ENCODE measurements at regions not wholly inside any gene's neighbourhood (a gene's known extent, or its start where the extent isn't known, plus 50 kb on each side); places are given as distances from the start of the nearest gene placed in this dataset.
A peak's percentile ranks its signal among the peaks of the same experiment; 100 is the strongest.
"Not testable (repeated sequence)": the region's sequence is repeated elsewhere in the genome, so short reads cannot be mapped to it uniquely, and the experiment has no call there.

GRCh38 chr3:112765531-112765930 is 81.1 kb downstream of the CD200R1L start:
- DNase-seq (ENCODE audit: low read depth in 2 of 2), result no peak

- no peak for DNase-seq (ENCODE audit: low read depth in 2 of 2)
These were observed 83.4 kb downstream of the CD200R1L start for GRCh38 chr3:112763258-112763657.

GRCh38 chr3:112761062-112761638 is 85.5 kb downstream of the CD200R1L start:
- DNase-seq (ENCODE audit: low read depth in 2 of 2), result peak in 1 of 2 donors; percentile 23

GRCh38 chr3:112759681-112760080 is 87.0 kb downstream of the CD200R1L start:
- no peak for DNase-seq (ENCODE audit: low read depth in 2 of 2)

- no peak for DNase-seq (ENCODE audit: low read depth in 2 of 2)
These were observed 87.5 kb downstream of the CD200R1L start for GRCh38 chr3:112759210-112759609.

GRCh38 chr3:112757197-112757596 is 89.5 kb downstream of the CD200R1L start:
- no peak for DNase-seq (ENCODE audit: low read depth in 2 of 2)

- DNase-seq (ENCODE audit: low read depth in 2 of 2), result no peak
These were observed 90.6 kb downstream of the CD200R1L start for GRCh38 chr3:112755845-112756613.

- DNase-seq (ENCODE audit: low read depth in 2 of 2), result not testable (repeated sequence)
These were observed 91.6 kb downstream of the CD200R1L start for GRCh38 chr3:112755046-112755445.

- DNase-seq (ENCODE audit: low read depth in 2 of 2), result no peak
These were observed 94.8 kb downstream of the CD200R1L start for GRCh38 chr3:112751564-112752512.

GRCh38 chr3:112751061-112751460 is 95.6 kb downstream of the CD200R1L start:
- no peak for DNase-seq (ENCODE audit: low read depth in 2 of 2)

- DNase-seq (ENCODE audit: low read depth in 2 of 2), result no peak
These were observed 99.0 kb downstream of the CD200R1L start for GRCh38 chr3:112747624-112748023.

- DNase-seq (ENCODE audit: low read depth in 2 of 2), result no peak
These were observed 99.9 kb downstream of the CD200R1L start for GRCh38 chr3:112746675-112747280.

GRCh38 chr3:112745567-112746248 is 101.0 kb downstream of the CD200R1L start:
- no peak for DNase-seq (ENCODE audit: low read depth in 2 of 2)

- DNase-seq (ENCODE audit: low read depth in 2 of 2), result no peak
These were observed 101.7 kb downstream of the CD200R1L start for GRCh38 chr3:112744825-112745566.

GRCh38 chr3:112744106-112744505 is 102.6 kb downstream of the CD200R1L start:
- no peak for DNase-seq (ENCODE audit: low read depth in 2 of 2)

GRCh38 chr3:112742934-112743333 is 102.0 kb upstream of the CCDC80 start:
- no peak for DNase-seq (ENCODE audit: low read depth in 2 of 2)

GRCh38 chr3:112741983-112742382 is 101.0 kb upstream of the CCDC80 start:
- no peak for DNase-seq (ENCODE audit: low read depth in 2 of 2)

- no peak for DNase-seq (ENCODE audit: low read depth in 2 of 2)
These were observed 99.9 kb upstream of the CCDC80 start for GRCh38 chr3:112740835-112741234.

- no peak for DNase-seq (ENCODE audit: low read depth in 2 of 2)
These were observed 98.5 kb upstream of the CCDC80 start for GRCh38 chr3:112739252-112739965.

- no peak for DNase-seq (ENCODE audit: low read depth in 2 of 2)
These were observed 97.4 kb upstream of the CCDC80 start for GRCh38 chr3:112738366-112738765.
